ENCODE measurements at regions not wholly inside any gene's neighbourhood (a gene's known extent, or its start where the extent isn't known, plus 50 kb on each side); places are given as distances from the start of the nearest gene placed in this dataset.

GRCh38 chr17:68665373-68665772 lies 64.2 kb upstream of the FAM20A start:
- no peak for TF ChIP-seq CTCF (IDR thresholded peaks at IDR 0.05; ENCODE audit: low read depth, low read length)
- no peak for DNase-seq (ENCODE audit: extremely low read depth, low read depth)

GRCh38 chr17:68662479-68662878 lies 61.3 kb upstream of the FAM20A start:
- TF ChIP-seq CTCF (IDR thresholded peaks at IDR 0.05; ENCODE audit: low read depth, low read length) = no peak
- DNase-seq (ENCODE audit: extremely low read depth, low read depth) = no peak

- DNase-seq (ENCODE audit: extremely low read depth, low read depth) = no peak
- TF ChIP-seq CTCF (IDR thresholded peaks at IDR 0.05; ENCODE audit: low read depth, low read length) = no peak
Observed at GRCh38 chr17:68662037-68662432, 60.9 kb upstream of the FAM20A start.

- DNase-seq (ENCODE audit: extremely low read depth, low read depth) = no peak
- no peak for TF ChIP-seq CTCF (IDR thresholded peaks at IDR 0.05; ENCODE audit: low read depth, low read length)
Observed at GRCh38 chr17:68661265-68662036, 60.3 kb upstream of the FAM20A start.

GRCh38 chr17:68660302-68660701 lies 59.1 kb upstream of the FAM20A start:
- DNase-seq (ENCODE audit: extremely low read depth, low read depth) = no peak
- no peak for TF ChIP-seq CTCF (IDR thresholded peaks at IDR 0.05; ENCODE audit: low read depth, low read length)

- no peak for DNase-seq (ENCODE audit: extremely low read depth, low read depth)
Observed at GRCh38 chr17:68658999-68659780, 58.0 kb upstream of the FAM20A start.

More at GRCh38 chr17:68658999-68659780, 58.0 kb upstream of the FAM20A start:
- TF ChIP-seq CTCF (IDR thresholded peaks at IDR 0.05; ENCODE audit: low read depth, low read length) = no peak
